ENCODE measurements at regions not wholly inside any gene's neighbourhood (a gene's known extent, or its start where the extent isn't known, plus 50 kb on each side); places are given as distances from the start of the nearest gene placed in this dataset.
A peak's percentile ranks its signal among the peaks of the same experiment; 100 is the strongest.

- Histone ChIP-seq H4K5ac (ENCODE audit: low read length) (no peak overlapping the region), H4K8ac (ENCODE audit: low read depth, low read length) (no peak overlapping the region), H3K4me3 (ENCODE audit: low read length) (no peak overlapping the region), H3K79me1 (ENCODE audit: low read length) (no peaks in the 10 kb centered on the region), H3K27me3 (ENCODE audit: insufficient read depth, low read length, poor library complexity) (no peaks in the 10 kb centered on the region), H3K56ac (ENCODE audit: low read length) (no peak overlapping the region), H3K4me2 (ENCODE audit: low read length) (no peak overlapping the region), H3K18ac (ENCODE audit: low read length) (no peak overlapping the region), H3K36me3 (ENCODE audit: control insufficient read depth, insufficient read depth, low read length) (no peaks in the 10 kb centered on the region), H3K23ac (ENCODE audit: low read length) (no peak overlapping the region), H3K4me1 (ENCODE audit: control insufficient read depth, low read depth, low read length) (peaks cover 12% of the 10 kb centered on the region), H2BK15ac (replicated peaks; ENCODE audit: low read depth) (no peak overlapping the region), H2BK5ac (ENCODE audit: low read length) (no peak overlapping the region), H2BK120ac (ENCODE audit: low read depth, low read length) (no peak overlapping the region), H3K79me2 (ENCODE audit: control insufficient read depth, insufficient read depth, low read length) (no peaks in the 10 kb centered on the region), H3K27ac (ENCODE audit: low read depth, low read length) (no peak overlapping the region), H2AK5ac (ENCODE audit: low read length) (no peak overlapping the region), H3K4ac (ENCODE audit: low read depth, low read length) (no peak overlapping the region), H3K9ac (ENCODE audit: low read length) (no peak overlapping the region)
- no peak for DNase-seq
Observed at GRCh38 chr2:64398516-64399129, 55.3 kb upstream of the LGALSL start.

- H4K5ac ChIP-seq (ENCODE audit: low read length): no peak overlapping the region
- no peaks in the 10 kb centered on the region for H3K79me1 ChIP-seq (ENCODE audit: low read length)
- H3K79me2 ChIP-seq (ENCODE audit: control insufficient read depth, insufficient read depth, low read length): no peaks in the 10 kb centered on the region
- H3K23ac ChIP-seq (ENCODE audit: low read length): no peak overlapping the region
- no CpG with 5 or more reads among the region's 2 CpGs for WGBS (ENCODE audit: extremely low coverage, insufficient coverage, low lambda C conversion rate)
- H3K4me3 ChIP-seq (ENCODE audit: low read length): no peak overlapping the region
- H3K4me1 ChIP-seq (ENCODE audit: control insufficient read depth, low read depth, low read length): peaks cover 19% of the 10 kb centered on the region
- no peak overlapping the region for H3K56ac ChIP-seq (ENCODE audit: low read length)
- no peak overlapping the region for H2BK15ac ChIP-seq (replicated peaks; ENCODE audit: low read depth)
- no peak overlapping the region for H3K27ac ChIP-seq (ENCODE audit: low read depth, low read length)
- H3K18ac ChIP-seq (ENCODE audit: low read length): no peak overlapping the region
- H3K4me2 ChIP-seq (ENCODE audit: low read length): no peak overlapping the region
- H4K8ac ChIP-seq (ENCODE audit: low read depth, low read length): no peak overlapping the region
- H2BK120ac ChIP-seq (ENCODE audit: low read depth, low read length): no peak overlapping the region
- no peak for DNase-seq
- H2AK5ac ChIP-seq (ENCODE audit: low read length): no peak overlapping the region
- no peaks in the 10 kb centered on the region for H3K36me3 ChIP-seq (ENCODE audit: control insufficient read depth, insufficient read depth, low read length)
- H3K9ac ChIP-seq (ENCODE audit: low read length): no peak overlapping the region
- no peak overlapping the region for H2BK5ac ChIP-seq (ENCODE audit: low read length)
- H3K4ac ChIP-seq (ENCODE audit: low read depth, low read length): no peak overlapping the region
- no peaks in the 10 kb centered on the region for H3K27me3 ChIP-seq (ENCODE audit: insufficient read depth, low read length, poor library complexity)
Observed at GRCh38 chr2:64399521-64399920, 54.4 kb upstream of the LGALSL start.

- WGBS (ENCODE audit: extremely low coverage, insufficient coverage, low lambda C conversion rate): no CpG with 5 or more reads among the region's 4 CpGs
- no peak overlapping the region for H2BK15ac ChIP-seq (replicated peaks; ENCODE audit: low read depth)
Observed at GRCh38 chr2:64400105-64400728, 53.7 kb upstream of the LGALSL start.

GRCh38 chr2:64400733-64401528 lies 53.0 kb upstream of the LGALSL start:
- H3K27me3 ChIP-seq (ENCODE audit: insufficient read depth, low read length, poor library complexity): no peaks in the 10 kb centered on the region
- H2BK15ac ChIP-seq (replicated peaks; ENCODE audit: low read depth): no peak overlapping the region
- peak; percentile 23 for DNase-seq
- no peak overlapping the region for H2BK120ac ChIP-seq (ENCODE audit: low read depth, low read length)
- H3K4ac ChIP-seq (ENCODE audit: low read depth, low read length): no peak overlapping the region
- no peak overlapping the region for H2BK5ac ChIP-seq (ENCODE audit: low read length)
- WGBS (ENCODE audit: extremely low coverage, insufficient coverage, low lambda C conversion rate): no CpG with 5 or more reads among the region's 8 CpGs
- H4K5ac ChIP-seq (ENCODE audit: low read length): no peak overlapping the region
- no peak overlapping the region for H3K27ac ChIP-seq (ENCODE audit: low read depth, low read length)
- no peak overlapping the region for H3K18ac ChIP-seq (ENCODE audit: low read length)
- H3K9ac ChIP-seq (ENCODE audit: low read length): no peak overlapping the region
- H4K8ac ChIP-seq (ENCODE audit: low read depth, low read length): no peak overlapping the region
- H3K4me2 ChIP-seq (ENCODE audit: low read length): no peak overlapping the region
- no peaks in the 10 kb centered on the region for H3K36me3 ChIP-seq (ENCODE audit: control insufficient read depth, insufficient read depth, low read length)
- peaks cover 22% of the 10 kb centered on the region for H3K4me1 ChIP-seq (ENCODE audit: control insufficient read depth, low read depth, low read length)
- no peak overlapping the region for H3K23ac ChIP-seq (ENCODE audit: low read length)
- H2AK5ac ChIP-seq (ENCODE audit: low read length): no peak overlapping the region
- no peak overlapping the region for H3K4me3 ChIP-seq (ENCODE audit: low read length)
- H3K79me1 ChIP-seq (ENCODE audit: low read length): no peaks in the 10 kb centered on the region
- peak overlapping the region; percentile 51 for H3K56ac ChIP-seq (ENCODE audit: low read length)
- H3K79me2 ChIP-seq (ENCODE audit: control insufficient read depth, insufficient read depth, low read length): no peaks in the 10 kb centered on the region

More at GRCh38 chr2:64400105-64400728, 53.7 kb upstream of the LGALSL start:
- no peak overlapping the region for H3K27ac ChIP-seq (ENCODE audit: low read depth, low read length)
- no peak overlapping the region for H4K5ac ChIP-seq (ENCODE audit: low read length)
- no peak overlapping the region for H3K4me3 ChIP-seq (ENCODE audit: low read length)
- no peak overlapping the region for H2BK5ac ChIP-seq (ENCODE audit: low read length)
- no peaks in the 10 kb centered on the region for H3K79me1 ChIP-seq (ENCODE audit: low read length)
- no peak overlapping the region for H3K18ac ChIP-seq (ENCODE audit: low read length)
- H3K23ac ChIP-seq (ENCODE audit: low read length): no peak overlapping the region
- H2BK120ac ChIP-seq (ENCODE audit: low read depth, low read length): no peak overlapping the region
- no peaks in the 10 kb centered on the region for H3K36me3 ChIP-seq (ENCODE audit: control insufficient read depth, insufficient read depth, low read length)
- H3K4me1 ChIP-seq (ENCODE audit: control insufficient read depth, low read depth, low read length): peaks cover 22% of the 10 kb centered on the region
- no peak overlapping the region for H3K9ac ChIP-seq (ENCODE audit: low read length)
- H3K27me3 ChIP-seq (ENCODE audit: insufficient read depth, low read length, poor library complexity): no peaks in the 10 kb centered on the region
- H3K4me2 ChIP-seq (ENCODE audit: low read length): no peak overlapping the region
- no peak overlapping the region for H3K56ac ChIP-seq (ENCODE audit: low read length)
- H3K4ac ChIP-seq (ENCODE audit: low read depth, low read length): no peak overlapping the region
- H3K79me2 ChIP-seq (ENCODE audit: control insufficient read depth, insufficient read depth, low read length): no peaks in the 10 kb centered on the region
- no peak overlapping the region for H2AK5ac ChIP-seq (ENCODE audit: low read length)
- peak; percentile 27 for DNase-seq
- H4K8ac ChIP-seq (ENCODE audit: low read depth, low read length): no peak overlapping the region

GRCh38 chr2:64401529-64401880 lies 52.5 kb upstream of the LGALSL start:
- Histone ChIP-seq H3K79me2 (ENCODE audit: control insufficient read depth, insufficient read depth, low read length) (no peaks in the 10 kb centered on the region), H3K9ac (ENCODE audit: low read length) (no peak overlapping the region), H4K5ac (ENCODE audit: low read length) (no peak overlapping the region), H3K27me3 (ENCODE audit: insufficient read depth, low read length, poor library complexity) (no peaks in the 10 kb centered on the region), H3K27ac (ENCODE audit: low read depth, low read length) (no peak overlapping the region), H3K18ac (ENCODE audit: low read length) (no peak overlapping the region), H3K4me1 (ENCODE audit: control insufficient read depth, low read depth, low read length) (peaks cover 22% of the 10 kb centered on the region), H3K4me2 (ENCODE audit: low read length) (no peak overlapping the region), H3K23ac (ENCODE audit: low read length) (no peak overlapping the region), H3K36me3 (ENCODE audit: control insufficient read depth, insufficient read depth, low read length) (no peaks in the 10 kb centered on the region), H2AK5ac (ENCODE audit: low read length) (no peak overlapping the region), H3K4ac (ENCODE audit: low read depth, low read length) (no peak overlapping the region), H2BK15ac (replicated peaks; ENCODE audit: low read depth) (no peak overlapping the region), H3K56ac (ENCODE audit: low read length) (no peak overlapping the region), H4K8ac (ENCODE audit: low read depth, low read length) (no peak overlapping the region), H2BK5ac (ENCODE audit: low read length) (no peak overlapping the region), H3K79me1 (ENCODE audit: low read length) (no peaks in the 10 kb centered on the region), H2BK120ac (ENCODE audit: low read depth, low read length) (no peak overlapping the region), H3K4me3 (ENCODE audit: low read length) (no peak overlapping the region)
- DNase-seq: no peak
- no CpG with 5 or more reads among the region's 4 CpGs for WGBS (ENCODE audit: extremely low coverage, insufficient coverage, low lambda C conversion rate)
